Thyroid gland (tissue), 4 donors: ENCODE measurements at regions not wholly inside any gene's neighbourhood (a gene's known extent, or its start where the extent isn't known, plus 50 kb on each side); places are given as distances from the start of the nearest gene placed in this dataset.
"Not testable (repeated sequence)": the region's sequence is repeated elsewhere in the genome, so short reads cannot be mapped to it uniquely, and the experiment has no call there.

Source experiments
- DNase-seq, 2 donors: peaks; one replicate each; pipeline ENCODE4 v3.0.0-alpha.2; 2019
- H3K27ac ChIP-seq, 3 donors: fragments of 200-600 bp; sonication (generic); 1 replicate in 2 of 3; 2 replicates in 1 of 3; pipeline ENCODE4 v1.5.1; 2016 to 2019; ENCODE audit warnings: mild to moderate bottlenecking in 1 of 3, moderate library complexity in 1 of 3
- H3K27me3 ChIP-seq: fragments of 200-600 bp; sonication (generic); one replicate; pipeline ENCODE4 v1.5.1; 2019
- H3K36me3 ChIP-seq, 2 donors: fragments of 200-600 bp; sonication (generic); one replicate each; pipeline ENCODE4 v1.5.1; 2016 to 2019
- H3K4me1 ChIP-seq, 2 donors: fragments of 200-600 bp; sonication (generic); one replicate each; pipeline ENCODE4 v1.5.1; 2017 to 2019
- H3K4me3 ChIP-seq, 3 donors: fragments of 200-600 bp; sonication (generic); replicated peaks in 1 of 3; 1 replicate in 2 of 3; 2 replicates in 1 of 3; pipeline ENCODE4 v1.5.1; 2016; ENCODE audit warnings: mild to moderate bottlenecking in 1 of 3
- H3K9me3 ChIP-seq: fragments of 200-600 bp; sonication (generic); one replicate; pipeline ENCODE4 v1.5.1; 2017
- POLR2A ChIP-seq, 2 donors: fragments of 450-650 bp; IDR thresholded peaks; one replicate each; pipeline ENCODE4 v1.6.1; 2017; ENCODE audit warnings: antibody characterized with exemption in 2 of 2, mild to moderate bottlenecking in 2 of 2, moderate library complexity in 1 of 2
- WGBS, 2 donors: methylation state at CpG; one replicate each; pipeline ENCODE4 v1.1.5; 2017; 5-methylcytosine and 5-hydroxymethylcytosine counted together
- intact Hi-C: fragments of 100-400 bp; cut with DNase I; formaldehyde crosslinking; loops from one replicate; pipeline ENCODE4 v1.15.1; 2023
- TF ChIP-seq, protein P1 (sequence below), 6 experiments: fragments of 200-600 bp in 3 of 6; fragments of 450-650 bp in 3 of 6; sonication (generic) in 3 of 6; IDR thresholded peaks; one replicate each; pipeline ENCODE4 v1.5.1; 2016 to 2019; ENCODE audit warnings: antibody characterized with exemption in 6 of 6, mild to moderate bottlenecking in 2 of 6, inconsistent platforms in 1 of 6, moderate library complexity in 1 of 6

- DNase-seq: no peak
- Histone ChIP-seq H3K4me3 (no peak overlapping the region), H3K36me3 (no peaks in the 10 kb centered on the region), H3K27ac (no peak overlapping the region), H3K9me3 (no peaks in the 10 kb centered on the region), H3K27me3 (no peaks in the 10 kb centered on the region), H3K4me1 (no peaks in the 10 kb centered on the region)
- WGBS, 2 donors: 72 to 77% methylated on average over 10 of the region's 10 CpGs
- no peak for TF ChIP-seq POLR2A (IDR thresholded peaks at IDR 0.05)
- TF ChIP-seq, protein P1, sequence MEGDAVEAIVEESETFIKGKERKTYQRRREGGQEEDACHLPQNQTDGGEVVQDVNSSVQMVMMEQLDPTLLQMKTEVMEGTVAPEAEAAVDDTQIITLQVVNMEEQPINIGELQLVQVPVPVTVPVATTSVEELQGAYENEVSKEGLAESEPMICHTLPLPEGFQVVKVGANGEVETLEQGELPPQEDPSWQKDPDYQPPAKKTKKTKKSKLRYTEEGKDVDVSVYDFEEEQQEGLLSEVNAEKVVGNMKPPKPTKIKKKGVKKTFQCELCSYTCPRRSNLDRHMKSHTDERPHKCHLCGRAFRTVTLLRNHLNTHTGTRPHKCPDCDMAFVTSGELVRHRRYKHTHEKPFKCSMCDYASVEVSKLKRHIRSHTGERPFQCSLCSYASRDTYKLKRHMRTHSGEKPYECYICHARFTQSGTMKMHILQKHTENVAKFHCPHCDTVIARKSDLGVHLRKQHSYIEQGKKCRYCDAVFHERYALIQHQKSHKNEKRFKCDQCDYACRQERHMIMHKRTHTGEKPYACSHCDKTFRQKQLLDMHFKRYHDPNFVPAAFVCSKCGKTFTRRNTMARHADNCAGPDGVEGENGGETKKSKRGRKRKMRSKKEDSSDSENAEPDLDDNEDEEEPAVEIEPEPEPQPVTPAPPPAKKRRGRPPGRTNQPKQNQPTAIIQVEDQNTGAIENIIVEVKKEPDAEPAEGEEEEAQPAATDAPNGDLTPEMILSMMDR (IDR thresholded peaks at IDR 0.05): no peak
- intact Hi-C loops: loop anchor here (10.0 kb wide), 1 partner anchor 56 kb away; no protein-coding TSS in a partner anchor
Measured at GRCh38 chr20:30288346-30288745, 969.1 kb upstream of the DEFB115 start.

GRCh38 chr20:30289049-30289448 is 968.4 kb upstream of the DEFB115 start:
- DNase-seq: peak in 1 of 2 donors; percentile 24
- not testable (repeated sequence) for H3K9me3 ChIP-seq, H3K27me3 ChIP-seq, H3K27ac ChIP-seq, H3K4me3 ChIP-seq, H3K4me1 ChIP-seq, H3K36me3 ChIP-seq
- intact Hi-C loops: loop anchor here (10.0 kb wide), 1 partner anchor 56 kb away; no protein-coding TSS in a partner anchor
- 27% methylated on average over 11 of the region's 11 CpGs for WGBS, 2 donors

DNA sequence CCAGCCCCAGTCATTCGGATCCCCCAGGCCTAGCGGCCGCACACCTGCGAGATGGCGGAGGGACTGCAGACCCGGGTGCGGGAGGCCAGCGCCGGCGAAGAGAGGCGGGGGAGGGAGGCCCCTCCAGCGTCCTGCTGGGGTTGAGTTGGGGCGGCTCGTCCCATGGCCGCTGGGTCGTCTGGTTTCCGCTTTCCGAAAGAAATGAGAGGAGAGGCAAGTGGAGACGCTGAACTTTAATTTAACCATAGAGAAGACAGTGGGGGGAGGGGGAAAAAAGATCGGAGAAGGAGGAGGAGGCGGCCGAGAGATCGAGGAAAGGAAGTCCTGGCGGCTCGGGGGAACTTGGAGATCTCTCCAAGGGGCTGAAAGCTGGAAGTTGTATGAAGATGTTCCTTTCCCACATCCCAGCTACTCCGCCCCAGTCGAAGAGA is 967.7 kb upstream of the DEFB115 start:
- not testable (repeated sequence) for H3K4me1 ChIP-seq, H3K36me3 ChIP-seq, H3K9me3 ChIP-seq, H3K27me3 ChIP-seq
- H3K27ac ChIP-seq: peak overlapping the region in 1 of 3 donors; percentile 82
- intact Hi-C loops: loop anchor here (10.0 kb wide), 1 partner anchor 55 kb away; no protein-coding TSS in a partner anchor
- H3K4me3 ChIP-seq: peak overlapping the region in 1 of 3 donors; percentile 17
- WGBS, 2 donors: 15 to 16% methylated on average over 22 to 25 of the region's 27 CpGs
- DNase-seq: peak; percentile 19 to 20

DNA sequence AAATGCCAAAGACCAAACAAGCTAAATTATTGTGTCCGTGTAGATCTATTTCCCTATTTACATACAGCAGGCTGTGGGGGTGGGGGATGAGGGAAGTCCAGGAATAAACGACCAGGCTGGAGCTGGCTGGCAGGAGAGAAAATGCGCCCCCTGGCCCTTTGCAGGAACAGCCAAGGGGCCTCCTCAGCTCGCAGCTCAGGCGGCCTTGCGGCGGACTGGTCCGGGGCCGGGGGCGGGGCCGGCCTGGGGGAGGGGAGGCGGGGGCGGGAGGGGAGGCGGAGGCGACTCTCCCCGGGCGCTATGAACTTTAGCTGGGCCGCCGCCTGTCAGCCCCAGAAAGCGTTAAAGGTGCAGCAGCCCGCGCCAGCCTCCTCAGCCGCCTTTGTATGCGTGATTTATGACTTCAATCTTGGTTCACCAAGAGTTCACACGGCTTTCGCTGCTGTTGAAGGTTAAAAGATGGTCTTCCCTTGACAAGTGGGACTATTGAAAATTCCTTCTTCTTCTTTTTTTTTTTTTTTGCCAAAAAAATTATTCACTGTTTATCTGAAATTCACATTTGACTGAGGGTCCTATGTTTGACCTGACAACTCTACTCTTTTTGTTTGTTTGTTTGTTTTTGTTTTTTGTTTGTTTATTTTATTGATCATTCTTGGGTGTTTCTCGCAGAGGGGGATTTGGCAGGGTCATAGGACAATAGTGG is 967.0 kb upstream of the DEFB115 start:
- H3K9me3 ChIP-seq, H3K27me3 ChIP-seq, intact Hi-C loops, H3K36me3 ChIP-seq, H3K4me1 ChIP-seq: not testable (repeated sequence)
- H3K27ac ChIP-seq: peak overlapping the region in 1 of 3 donors; percentile 82
- peak; percentile 51 to 53 for DNase-seq
- WGBS, 2 donors: 4 to 17% methylated on average over 15 of the region's 27 CpGs
- H3K4me3 ChIP-seq: peak overlapping the region in 1 of 3 donors; percentile 8

- 36 to 38% methylated on average over 4 of the region's 4 CpGs for WGBS, 2 donors
- DNase-seq, H3K4me1 ChIP-seq, H3K27ac ChIP-seq, intact Hi-C loops, H3K4me3 ChIP-seq, H3K9me3 ChIP-seq, H3K27me3 ChIP-seq, H3K36me3 ChIP-seq: not testable (repeated sequence)
Measured at GRCh38 chr20:30291064-30291379, 966.4 kb upstream of the DEFB115 start.

DNA sequence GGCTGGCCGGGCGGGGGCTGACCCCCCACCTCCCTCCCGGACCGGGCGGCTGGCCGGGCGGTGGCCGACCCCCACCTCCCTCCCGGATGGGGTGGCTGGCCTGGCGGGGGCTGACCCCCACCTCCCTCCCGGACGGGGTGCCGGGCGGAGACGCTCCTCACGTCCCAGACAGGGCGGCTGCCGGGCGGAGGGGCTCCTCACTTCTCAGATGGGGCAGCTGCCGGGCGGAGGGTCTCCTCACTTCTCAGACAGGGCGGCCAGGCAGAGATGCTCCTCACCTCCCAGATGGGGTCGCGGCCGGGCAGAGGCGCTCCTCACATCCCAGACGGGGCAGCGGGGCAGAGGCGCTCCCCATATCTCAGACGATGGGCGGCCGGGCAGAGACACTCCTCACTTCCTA is 965.8 kb upstream of the DEFB115 start:
- H3K4me3 ChIP-seq, H3K36me3 ChIP-seq, H3K27ac ChIP-seq, H3K27me3 ChIP-seq, H3K4me1 ChIP-seq, DNase-seq, H3K9me3 ChIP-seq, intact Hi-C loops: not testable (repeated sequence)
- WGBS, 2 donors: 96% methylated on average over 9 of the region's 32 CpGs; no CpG with 5 or more reads in 1 of the 2 donors

DNA sequence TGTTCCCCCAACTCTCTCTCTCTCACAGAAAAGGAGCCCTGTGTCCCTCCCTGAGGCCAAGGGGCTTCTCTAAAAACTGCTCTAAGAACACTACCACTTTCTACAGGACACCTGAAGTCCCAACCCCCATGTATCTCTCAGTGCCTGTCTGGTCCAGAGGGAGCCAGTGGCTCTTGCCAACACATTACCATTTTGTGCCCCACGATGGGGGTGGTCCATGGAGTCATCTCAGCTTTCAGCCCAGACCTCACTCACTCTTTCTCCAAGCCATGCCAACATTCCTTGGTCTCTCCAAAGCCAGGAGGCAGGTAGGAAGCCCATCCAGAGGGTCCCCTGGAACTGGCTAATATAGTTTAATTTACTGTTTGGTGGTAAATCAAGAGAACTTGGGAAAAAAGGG is 962.1 kb upstream of the DEFB115 start:
- H3K9me3 ChIP-seq, intact Hi-C loops, H3K4me1 ChIP-seq, H3K27ac ChIP-seq, H3K36me3 ChIP-seq, H3K4me3 ChIP-seq, DNase-seq, H3K27me3 ChIP-seq: not testable (repeated sequence)
- WGBS, 2 donors: 50 to 82% methylated on average over 1 of the region's 1 CpG

DNA sequence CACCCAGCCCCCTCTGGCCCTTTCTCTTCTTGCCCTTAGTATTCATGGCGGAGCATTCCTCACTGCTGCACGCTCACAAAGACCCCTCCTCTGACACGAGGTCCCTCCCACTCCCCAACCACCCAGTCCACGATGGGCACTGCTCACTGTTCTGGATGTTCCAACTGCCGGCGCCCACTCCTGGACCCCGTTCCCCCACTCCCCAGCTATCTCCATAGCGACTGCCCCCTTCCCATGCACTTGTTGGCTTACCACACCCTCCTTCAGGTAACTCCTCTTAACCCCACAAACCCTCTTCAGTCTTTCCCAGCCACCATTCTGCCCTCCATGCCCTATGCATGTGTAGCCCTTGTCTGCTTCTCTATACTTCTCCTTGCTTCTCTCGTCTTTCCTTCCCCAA is 961.5 kb upstream of the DEFB115 start:
- H3K4me1 ChIP-seq, H3K9me3 ChIP-seq, H3K27me3 ChIP-seq, H3K4me3 ChIP-seq, DNase-seq, H3K36me3 ChIP-seq, H3K27ac ChIP-seq, intact Hi-C loops: not testable (repeated sequence)
- 78 to 83% methylated on average over 8 of the region's 9 CpGs for WGBS, 2 donors

DNA sequence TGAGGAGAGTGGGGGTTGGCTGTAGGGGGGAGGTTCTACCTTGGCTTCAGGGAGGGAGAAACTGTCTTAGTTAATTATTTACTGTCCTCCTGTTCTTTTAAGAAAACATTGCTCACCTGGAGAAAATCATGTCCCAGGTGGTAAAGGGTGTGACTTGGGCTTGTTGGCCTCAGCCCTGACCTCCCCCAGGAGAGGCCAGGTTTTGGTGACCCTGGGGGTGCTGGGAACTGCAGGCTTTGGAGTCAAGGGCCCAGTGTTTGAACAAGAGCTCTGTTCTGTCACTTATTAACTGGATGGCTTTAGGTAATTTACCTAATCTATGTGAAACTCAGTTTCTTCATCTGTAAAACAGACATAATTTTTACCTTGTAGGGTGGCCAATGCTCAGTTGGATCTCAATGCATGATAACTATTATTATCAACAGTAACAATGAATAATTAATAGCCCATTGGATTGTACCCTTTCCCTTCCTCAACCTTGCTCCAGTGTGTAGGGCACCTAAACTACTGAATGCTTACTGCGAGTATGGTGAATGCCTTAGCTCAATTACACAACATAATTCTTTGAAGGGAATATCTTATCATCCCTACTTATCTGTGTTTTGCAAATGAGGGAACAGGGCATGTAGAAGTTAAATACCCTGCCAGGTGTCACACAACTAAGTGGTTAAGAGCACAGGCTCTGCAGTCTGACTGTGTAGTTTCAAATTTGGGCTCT is 959.4 kb upstream of the DEFB115 start:
- H3K27me3 ChIP-seq, H3K36me3 ChIP-seq, intact Hi-C loops, H3K9me3 ChIP-seq, H3K27ac ChIP-seq, H3K4me3 ChIP-seq, DNase-seq, H3K4me1 ChIP-seq: not testable (repeated sequence)
- WGBS, 2 donors: 46 to 94% methylated on average over 1 of the region's 1 CpG

GRCh38 chr20:30300220-30300642 is 957.2 kb upstream of the DEFB115 start:
- not testable (repeated sequence) for DNase-seq

DNA sequence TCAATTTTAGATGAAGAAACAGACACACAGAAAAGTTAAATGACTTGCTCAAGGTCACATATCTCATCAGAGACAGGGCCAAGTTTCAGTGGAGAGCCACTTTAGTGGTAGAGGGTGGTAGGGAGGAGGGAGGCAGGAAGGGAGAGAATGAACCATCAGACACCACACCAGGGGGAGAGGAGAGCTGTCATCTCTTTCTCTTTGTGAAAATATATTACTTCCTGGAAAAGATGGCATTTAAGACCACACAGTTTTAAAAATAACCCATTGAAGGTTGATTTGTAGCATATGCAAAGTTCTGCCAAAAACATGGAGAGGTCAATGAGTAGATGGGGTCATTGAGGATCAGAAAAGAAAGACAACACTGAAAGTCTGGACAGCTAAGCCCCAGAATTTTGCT is 954.7 kb upstream of the DEFB115 start:
- H3K27ac ChIP-seq, H3K4me3 ChIP-seq, intact Hi-C loops, H3K4me1 ChIP-seq, H3K9me3 ChIP-seq, H3K27me3 ChIP-seq, H3K36me3 ChIP-seq, DNase-seq: not testable (repeated sequence)

More at GRCh38 chr20:30300220-30300642, 957.2 kb upstream of the DEFB115 start:
- WGBS, 2 donors: 6 to 10% methylated on average over 10 to 20 of the region's 33 CpGs
- H3K4me3 ChIP-seq, H3K27me3 ChIP-seq, H3K36me3 ChIP-seq, intact Hi-C loops, H3K9me3 ChIP-seq, H3K4me1 ChIP-seq, H3K27ac ChIP-seq: not testable (repeated sequence)

- H3K4me1 ChIP-seq, H3K27me3 ChIP-seq, H3K4me3 ChIP-seq, DNase-seq, H3K36me3 ChIP-seq, H3K27ac ChIP-seq, intact Hi-C loops, H3K9me3 ChIP-seq: not testable (repeated sequence)
- WGBS, 2 donors: 45 to 80% methylated on average over 1 of the region's 1 CpG
Measured at GRCh38 chr20:30309938-30310337, 947.5 kb upstream of the DEFB115 start.
